ENCODE measurements at regions not wholly inside any gene's neighbourhood (a gene's known extent, or its start where the extent isn't known, plus 50 kb on each side); places are given as distances from the start of the nearest gene placed in this dataset.

DNA sequence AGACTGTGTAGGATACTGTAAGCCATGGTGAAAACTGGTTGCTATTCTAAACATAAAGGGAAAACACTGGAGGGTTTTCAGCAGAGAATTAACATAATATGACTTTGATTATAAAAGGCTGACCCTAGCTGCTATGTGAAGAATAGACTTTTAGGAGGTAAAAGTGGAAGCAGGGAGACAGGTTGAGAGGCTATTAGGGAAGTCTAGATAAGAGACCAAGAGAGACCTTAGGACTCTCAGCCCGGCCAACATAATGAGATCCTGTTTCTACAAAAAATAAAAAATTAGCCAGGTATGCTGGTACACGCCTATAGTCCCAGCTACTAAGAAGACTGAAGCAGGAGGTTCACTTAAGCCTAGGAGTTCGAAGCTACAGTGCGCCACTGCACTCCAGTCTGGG lies 393.2 kb upstream of the PMFBP1 start:
- no peak for TF ChIP-seq ZNF274 (IDR thresholded peaks at IDR 0.05; ENCODE audit: borderline replicate concordance, low read depth, low read length)
- no peak for TF ChIP-seq POLR2AphosphoS5 (IDR thresholded peaks at IDR 0.05; ENCODE audit: control insufficient read depth, insufficient read depth, low read depth, low read length)
- no peak for TF ChIP-seq EP300 (IDR thresholded peaks at IDR 0.05; ENCODE audit: low read length)
- TF ChIP-seq, protein P1, sequence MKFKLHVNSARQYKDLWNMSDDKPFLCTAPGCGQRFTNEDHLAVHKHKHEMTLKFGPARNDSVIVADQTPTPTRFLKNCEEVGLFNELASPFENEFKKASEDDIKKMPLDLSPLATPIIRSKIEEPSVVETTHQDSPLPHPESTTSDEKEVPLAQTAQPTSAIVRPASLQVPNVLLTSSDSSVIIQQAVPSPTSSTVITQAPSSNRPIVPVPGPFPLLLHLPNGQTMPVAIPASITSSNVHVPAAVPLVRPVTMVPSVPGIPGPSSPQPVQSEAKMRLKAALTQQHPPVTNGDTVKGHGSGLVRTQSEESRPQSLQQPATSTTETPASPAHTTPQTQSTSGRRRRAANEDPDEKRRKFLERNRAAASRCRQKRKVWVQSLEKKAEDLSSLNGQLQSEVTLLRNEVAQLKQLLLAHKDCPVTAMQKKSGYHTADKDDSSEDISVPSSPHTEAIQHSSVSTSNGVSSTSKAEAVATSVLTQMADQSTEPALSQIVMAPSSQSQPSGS (CRISPR knock-in tag; IDR thresholded peaks at IDR 0.05), result no peak
- no peak for TF ChIP-seq SP2 (IDR thresholded peaks at IDR 0.05; ENCODE audit: extremely low read depth, low read depth, low read length, poor library complexity, severe bottlenecking)
- TF ChIP-seq NFRKB (IDR thresholded peaks at IDR 0.05; ENCODE audit: low read depth), result no peak
- TF ChIP-seq CTCF (IDR thresholded peaks at IDR 0.05 in 2 of 3, conservative IDR thresholded peaks at IDR 0.05 in 1 of 3; ENCODE audit: insufficient read depth in 2 of 3, low read depth in 1 of 3, low read length in 3 of 3), result no peak
- no peak for TF ChIP-seq POLR2A (conservative IDR thresholded peaks at IDR 0.05)
- TF ChIP-seq NR2C1 (IDR thresholded peaks at IDR 0.05), result no peak
- no peak for TF ChIP-seq NR2C1 (tag; IDR thresholded peaks at IDR 0.05)
- TF ChIP-seq ZNF318 (IDR thresholded peaks at IDR 0.05; ENCODE audit: borderline replicate concordance in 1 of 2, low read depth in 1 of 2), result no peak

Measured in K562 (cell line).